CD14-positive monocyte (primary cell): ENCODE measurements at regions not wholly inside any gene's neighbourhood (a gene's known extent, or its start where the extent isn't known, plus 50 kb on each side); places are given as distances from the start of the nearest gene placed in this dataset.

Experiments
- DNase-seq, 3 donors: peaks; one replicate each; pipeline ENCODE4 v3.0.0-alpha.2; 2011 to 2022
- H2AFZ ChIP-seq: 2 replicates; pipeline ENCODE4 v1.6.0; 2012; ENCODE audit warnings: mild to moderate bottlenecking, low read depth, low read length, inconsistent platforms; ENCODE audit not compliant: insufficient read depth, poor library complexity, severe bottlenecking
- H3K27ac ChIP-seq, 2 donors: 1 replicate in 1 of 2; 2 replicates in 1 of 2; pipeline ENCODE4 v1.5.1; 2012 to 2013; ENCODE audit warnings: low read length in 2 of 2, control low read depth in 1 of 2, inconsistent platforms in 1 of 2, low read depth in 1 of 2, mild to moderate bottlenecking in 1 of 2
- H3K27me3 ChIP-seq, 2 donors: one replicate each; pipeline versions ENCODE4 v1.6.0 to v1.6.1; 2011 to 2013; ENCODE audit warnings: low read length in 2 of 2; ENCODE audit not compliant: control insufficient read depth in 2 of 2, insufficient read depth in 2 of 2
- H3K36me3 ChIP-seq, 2 donors: replicated peaks in 1 of 2; 1 replicate in 1 of 2; 2 replicates in 1 of 2; pipeline versions ENCODE4 v1.5.1 to v1.6.1; 2012 to 2013; ENCODE audit warnings: low read length in 2 of 2, control low read depth in 1 of 2, inconsistent platforms in 1 of 2, mild to moderate bottlenecking in 1 of 2; ENCODE audit not compliant: insufficient read depth in 2 of 2, control insufficient read depth in 1 of 2
- H3K4me1 ChIP-seq, 2 donors: 1 replicate in 1 of 2; 2 replicates in 1 of 2; pipeline versions ENCODE4 v1.5.1 to v1.6.1; 2012 to 2013; ENCODE audit warnings: low read length in 2 of 2, control low read depth in 1 of 2, inconsistent platforms in 1 of 2, mild to moderate bottlenecking in 1 of 2, moderate library complexity in 1 of 2; ENCODE audit not compliant: insufficient read depth in 2 of 2, control insufficient read depth in 1 of 2
- H3K4me2 ChIP-seq: replicated peaks from 2 replicates; pipeline ENCODE3; 2012; ENCODE audit warnings: low read length, moderate library complexity, mild to moderate bottlenecking; ENCODE audit not compliant: poor library complexity, severe bottlenecking; ENCODE audit errors: extremely low read depth
- H3K4me3 ChIP-seq, 3 experiments: fragments of 200-600 bp in 1 of 3; sonication (generic) in 1 of 3; replicated peaks in 1 of 3; 1 replicate in 2 of 3; 2 replicates in 1 of 3; pipeline ENCODE4 v1.5.1; 2011 to 2013; ENCODE audit warnings: low read length in 3 of 3, mild to moderate bottlenecking in 3 of 3, control low read depth in 2 of 3, low read depth in 2 of 3, inconsistent platforms in 1 of 3, moderate library complexity in 1 of 3
- H3K79me2 ChIP-seq: 2 replicates; pipeline ENCODE4 v1.6.0; 2012; ENCODE audit warnings: mild to moderate bottlenecking, control low read depth, inconsistent platforms, low read length, moderate library complexity; ENCODE audit not compliant: insufficient read depth
- H3K9ac ChIP-seq: 2 replicates; pipeline ENCODE4 v1.6.0; 2017; ENCODE audit warnings: low read length, mild to moderate bottlenecking; ENCODE audit not compliant: insufficient read depth, poor library complexity, severe bottlenecking
- H3K9me3 ChIP-seq, 2 donors: replicated peaks in 1 of 2; 1 replicate in 1 of 2; 2 replicates in 1 of 2; pipeline versions ENCODE4 v1.5.1 to v1.6.1; 2012 to 2013; ENCODE audit warnings: low read length in 2 of 2, control low read depth in 1 of 2; ENCODE audit not compliant: control insufficient read depth in 1 of 2, insufficient read depth in 1 of 2
- H4K20me1 ChIP-seq: 2 replicates; pipeline ENCODE4 v1.6.0; 2012; ENCODE audit warnings: mild to moderate bottlenecking, low read length, control low read depth, moderate library complexity; ENCODE audit not compliant: insufficient read depth
- H3K27ac Mint-ChIP-seq, 7 donors: one replicate each; pipeline ENCODE4 v1.8.0; 2020; ENCODE audit warnings: mild to moderate bottlenecking in 7 of 7, mixed read lengths in 7 of 7, moderate library complexity in 6 of 7, inconsistent platforms in 2 of 7
- H3K27me3 Mint-ChIP-seq, 3 donors: one replicate each; pipeline ENCODE4 v1.8.0; 2021 to 2022; ENCODE audit warnings: low read depth in 3 of 3, mild to moderate bottlenecking in 3 of 3, mixed read lengths in 3 of 3, moderate library complexity in 3 of 3, inconsistent platforms in 1 of 3
- H3K36me3 Mint-ChIP-seq, 2 donors: one replicate each; pipeline ENCODE4 v1.8.0; 2020; ENCODE audit warnings: mixed read lengths in 2 of 2, inconsistent platforms in 1 of 2, mild to moderate bottlenecking in 1 of 2
- H3K4me1 Mint-ChIP-seq: one replicate; pipeline ENCODE4 v1.8.0; 2020; ENCODE audit warnings: mild to moderate bottlenecking, mixed read lengths
- H3K4me3 Mint-ChIP-seq, 2 donors: one replicate each; pipeline ENCODE4 v1.8.0; 2020; ENCODE audit warnings: mild to moderate bottlenecking in 2 of 2, mixed read lengths in 2 of 2, moderate library complexity in 1 of 2
- H3K9me3 Mint-ChIP-seq, 7 donors: one replicate each; pipeline ENCODE4 v1.8.0; 2020 to 2022; ENCODE audit warnings: mixed read lengths in 7 of 7, mild to moderate bottlenecking in 6 of 7, moderate library complexity in 6 of 7, inconsistent platforms in 2 of 7
- WGBS: methylation state at CpG from one replicate; pipeline ENCODE4 v1.1.5; 2013; ENCODE audit warnings: missing lambda C conversion rate; ENCODE audit not compliant: insufficient coverage; 5-methylcytosine and 5-hydroxymethylcytosine counted together
- intact Hi-C, 2 donors: fragments of 100-400 bp; cut with micrococcal nuclease; formaldehyde crosslinking; loops; one replicate each; pipeline versions ENCODE4 v1.15.0 to v1.15.1; 2023
- TF ChIP-seq, protein P1 (sequence below): fragments of 200-600 bp; IDR thresholded peaks from one replicate; pipeline ENCODE4 v1.8.0; 2022; ENCODE audit warnings: antibody characterized with exemption, mild to moderate bottlenecking

GRCh38 chrX:39613482-39613995 lies 484.2 kb downstream of the BCOR start:
- TF ChIP-seq, protein P1, sequence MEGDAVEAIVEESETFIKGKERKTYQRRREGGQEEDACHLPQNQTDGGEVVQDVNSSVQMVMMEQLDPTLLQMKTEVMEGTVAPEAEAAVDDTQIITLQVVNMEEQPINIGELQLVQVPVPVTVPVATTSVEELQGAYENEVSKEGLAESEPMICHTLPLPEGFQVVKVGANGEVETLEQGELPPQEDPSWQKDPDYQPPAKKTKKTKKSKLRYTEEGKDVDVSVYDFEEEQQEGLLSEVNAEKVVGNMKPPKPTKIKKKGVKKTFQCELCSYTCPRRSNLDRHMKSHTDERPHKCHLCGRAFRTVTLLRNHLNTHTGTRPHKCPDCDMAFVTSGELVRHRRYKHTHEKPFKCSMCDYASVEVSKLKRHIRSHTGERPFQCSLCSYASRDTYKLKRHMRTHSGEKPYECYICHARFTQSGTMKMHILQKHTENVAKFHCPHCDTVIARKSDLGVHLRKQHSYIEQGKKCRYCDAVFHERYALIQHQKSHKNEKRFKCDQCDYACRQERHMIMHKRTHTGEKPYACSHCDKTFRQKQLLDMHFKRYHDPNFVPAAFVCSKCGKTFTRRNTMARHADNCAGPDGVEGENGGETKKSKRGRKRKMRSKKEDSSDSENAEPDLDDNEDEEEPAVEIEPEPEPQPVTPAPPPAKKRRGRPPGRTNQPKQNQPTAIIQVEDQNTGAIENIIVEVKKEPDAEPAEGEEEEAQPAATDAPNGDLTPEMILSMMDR: no peak
- DNase-seq: no peak
- Histone ChIP-seq H4K20me1 (no peaks in the 10 kb centered on the region), H3K9ac (no peak overlapping the region), H3K9me3 (peaks cover 0 to 6% of the 10 kb centered on the region in 2 donors), H3K4me3 (peak overlapping the region in 1 of 3 experiments; percentile 18), H2AFZ (peak overlapping the region; percentile 31), H3K36me3 (no peaks in the 10 kb centered on the region), H3K27ac (no peak overlapping the region), H3K27me3 (peaks cover 21 to 23% of the 10 kb centered on the region in 2 donors), H3K79me2 (no peaks in the 10 kb centered on the region), H3K4me2 (peak overlapping the region; percentile 37), H3K4me1 (peaks cover 7 to 10% of the 10 kb centered on the region in 2 donors)
- intact Hi-C loops: no loop called here
- peaks cover 22 to 46% (median 33%) of the 10 kb centered on the region in 3 donors for H3K27me3 Mint-ChIP-seq
- H3K27ac Mint-ChIP-seq: no peak overlapping the region
- peaks cover 13% of the 10 kb centered on the region for H3K4me1 Mint-ChIP-seq
- H3K9me3 Mint-ChIP-seq: peaks cover 0 to 8% (median 0%) of the 10 kb centered on the region in 7 donors
- WGBS: 0% methylated on average over 21 of the region's 33 CpGs
- peak overlapping the region; percentile 64 to 86 for H3K4me3 Mint-ChIP-seq
- H3K36me3 Mint-ChIP-seq: no peaks in the 10 kb centered on the region

DNA sequence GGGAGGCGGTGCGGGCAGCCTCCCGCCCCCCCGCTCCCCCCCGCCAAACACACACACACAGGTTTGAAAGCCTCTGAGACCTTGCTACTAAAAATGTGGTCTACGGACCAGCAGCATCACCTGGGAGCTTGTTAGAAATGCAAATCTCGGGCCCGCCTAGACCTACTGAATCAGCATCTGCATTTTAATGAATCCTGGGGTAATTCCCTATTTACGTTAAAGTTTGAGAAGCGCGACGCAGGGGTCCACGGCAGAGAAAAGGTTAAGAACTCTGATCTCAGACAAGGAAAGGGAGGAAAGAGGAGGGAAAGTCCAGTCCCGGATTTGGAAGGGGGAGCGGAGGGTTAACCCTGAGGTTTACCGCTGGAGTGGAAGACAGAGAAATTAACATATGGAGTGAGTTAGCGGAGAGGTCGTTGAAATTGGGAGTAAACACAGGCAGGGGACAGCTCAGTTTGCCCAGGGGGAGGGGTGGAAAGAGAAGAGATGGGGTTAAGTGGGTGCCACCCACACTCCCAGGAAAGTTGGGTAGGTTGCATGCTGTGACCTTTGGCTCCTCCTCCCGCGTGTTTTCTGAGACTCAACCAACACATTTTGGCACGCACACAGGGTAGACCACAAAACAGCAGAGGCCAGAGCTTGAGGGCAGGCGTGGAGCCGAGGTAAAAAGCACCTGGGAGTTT lies 483.6 kb downstream of the BCOR start:
- Histone ChIP-seq H3K4me2 (peak overlapping the region; percentile 37), H3K9ac (no peak overlapping the region)
- intact Hi-C loops: no loop called here

More for the DNA sequence above, 483.6 kb downstream of the BCOR start:
- peaks cover 7 to 10% of the 10 kb centered on the region in 2 donors for H3K4me1 ChIP-seq
- TF ChIP-seq, protein P1: no peak
- no peak overlapping the region for H3K27ac ChIP-seq
- H3K9me3 Mint-ChIP-seq: peaks cover 0 to 14% (median 0%) of the 10 kb centered on the region in 7 donors
- H4K20me1 ChIP-seq: no peaks in the 10 kb centered on the region
- H3K27me3 ChIP-seq: peaks cover 21 to 23% of the 10 kb centered on the region in 2 donors
- peak overlapping the region; percentile 50 to 86 for H3K4me3 Mint-ChIP-seq
- peak overlapping the region in 1 of 7 donors; percentile 30 for H3K27ac Mint-ChIP-seq
- no peaks in the 10 kb centered on the region for H3K79me2 ChIP-seq
- peak overlapping the region in 1 of 3 experiments; percentile 18 for H3K4me3 ChIP-seq
- peaks cover 21 to 47% (median 33%) of the 10 kb centered on the region in 3 donors for H3K27me3 Mint-ChIP-seq
- peaks cover 13% of the 10 kb centered on the region for H3K4me1 Mint-ChIP-seq
- peaks cover 0 to 6% of the 10 kb centered on the region in 2 donors for H3K9me3 ChIP-seq
- DNase-seq: peak in 1 of 3 donors; percentile 30
- 6% methylated on average over 3 of the region's 23 CpGs for WGBS
- no peaks in the 10 kb centered on the region for H3K36me3 ChIP-seq
- no peaks in the 10 kb centered on the region for H3K36me3 Mint-ChIP-seq
- H2AFZ ChIP-seq: no peak overlapping the region
